ENCODE measurements at regions not wholly inside any gene's neighbourhood (a gene's known extent, or its start where the extent isn't known, plus 50 kb on each side); places are given as distances from the start of the nearest gene placed in this dataset.

DNA sequence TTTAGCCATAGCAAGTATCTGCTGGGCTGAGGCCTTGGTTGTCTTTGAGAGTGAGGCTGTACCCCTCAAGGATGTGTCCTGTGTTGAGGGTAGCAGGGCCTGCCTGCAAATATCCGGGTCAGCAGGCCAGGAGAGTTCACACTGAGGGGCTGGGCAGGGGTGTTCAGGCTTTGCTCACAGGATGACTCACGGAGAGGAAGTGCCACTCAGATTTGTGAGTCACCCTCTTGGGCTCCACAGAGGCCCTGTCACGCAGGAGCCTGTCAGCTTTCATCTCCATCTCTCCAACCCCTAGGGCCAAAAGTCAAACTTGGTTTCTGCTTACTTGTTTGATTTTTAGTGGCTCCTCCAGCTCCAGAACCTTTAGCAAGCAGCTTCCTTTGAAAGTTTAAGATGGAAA, 211.5 kb downstream of the SEC61B start:
- TF ChIP-seq, protein P1, sequence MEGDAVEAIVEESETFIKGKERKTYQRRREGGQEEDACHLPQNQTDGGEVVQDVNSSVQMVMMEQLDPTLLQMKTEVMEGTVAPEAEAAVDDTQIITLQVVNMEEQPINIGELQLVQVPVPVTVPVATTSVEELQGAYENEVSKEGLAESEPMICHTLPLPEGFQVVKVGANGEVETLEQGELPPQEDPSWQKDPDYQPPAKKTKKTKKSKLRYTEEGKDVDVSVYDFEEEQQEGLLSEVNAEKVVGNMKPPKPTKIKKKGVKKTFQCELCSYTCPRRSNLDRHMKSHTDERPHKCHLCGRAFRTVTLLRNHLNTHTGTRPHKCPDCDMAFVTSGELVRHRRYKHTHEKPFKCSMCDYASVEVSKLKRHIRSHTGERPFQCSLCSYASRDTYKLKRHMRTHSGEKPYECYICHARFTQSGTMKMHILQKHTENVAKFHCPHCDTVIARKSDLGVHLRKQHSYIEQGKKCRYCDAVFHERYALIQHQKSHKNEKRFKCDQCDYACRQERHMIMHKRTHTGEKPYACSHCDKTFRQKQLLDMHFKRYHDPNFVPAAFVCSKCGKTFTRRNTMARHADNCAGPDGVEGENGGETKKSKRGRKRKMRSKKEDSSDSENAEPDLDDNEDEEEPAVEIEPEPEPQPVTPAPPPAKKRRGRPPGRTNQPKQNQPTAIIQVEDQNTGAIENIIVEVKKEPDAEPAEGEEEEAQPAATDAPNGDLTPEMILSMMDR (IDR thresholded peaks at IDR 0.05), result no peak
- no peak for TF ChIP-seq POLR2A (IDR thresholded peaks at IDR 0.05)

Measured in thyroid gland (tissue), 4 donors.